Stimulated activated naive CD8-positive, alpha-beta T cell treated with anti-CD3 and anti-CD28 coated beads, Interleukin-15, Interleukin-2, amounts not matched to agents 100 ng/mL and 50 ng/mL, for 24 hours (primary cell): ENCODE measurements at regions not wholly inside any gene's neighbourhood (a gene's known extent, or its start where the extent isn't known, plus 50 kb on each side); places are given as distances from the start of the nearest gene placed in this dataset.

Source experiments
- H3K27ac Mint-ChIP-seq: one replicate; pipeline ENCODE4 v1.8.0; 2021; ENCODE audit warnings: mild to moderate bottlenecking, mixed read lengths
- H3K27me3 Mint-ChIP-seq: one replicate; pipeline ENCODE4 v1.8.0; 2021; ENCODE audit warnings: mixed read lengths
- H3K36me3 Mint-ChIP-seq: one replicate; pipeline ENCODE4 v1.8.0; 2021; ENCODE audit warnings: low read depth, mixed read lengths
- H3K4me1 Mint-ChIP-seq: one replicate; pipeline ENCODE4 v1.8.0; 2021; ENCODE audit warnings: low read depth, mixed read lengths
- H3K4me3 Mint-ChIP-seq: one replicate; pipeline ENCODE4 v1.8.0; 2021; ENCODE audit warnings: mild to moderate bottlenecking, mixed read lengths
- H3K9me3 Mint-ChIP-seq: one replicate; pipeline ENCODE4 v1.8.0; 2021; ENCODE audit warnings: mixed read lengths

DNA sequence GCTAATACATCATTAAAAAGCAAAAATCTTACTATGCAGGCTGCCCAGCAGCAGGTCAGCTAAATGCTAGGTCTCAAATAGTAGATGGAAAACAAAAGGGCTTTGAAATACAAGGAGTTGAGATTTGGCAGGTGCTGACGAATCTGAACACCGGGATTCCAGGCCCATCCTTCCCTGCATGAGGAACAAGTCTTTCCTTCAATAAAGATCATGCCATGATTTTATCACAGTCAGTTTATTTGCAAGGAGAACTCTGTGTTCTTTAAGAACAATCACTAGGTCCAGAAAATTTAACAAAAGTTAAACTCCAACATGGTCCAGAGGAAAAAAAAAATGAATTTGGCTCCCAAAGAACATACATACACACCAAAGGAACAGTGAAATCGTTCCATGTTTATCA is 551.4 kb downstream of the SLITRK6 start:
- no peak overlapping the region for H3K4me3 Mint-ChIP-seq
- H3K9me3 Mint-ChIP-seq: peaks cover 4% of the 10 kb centered on the region
- no peaks in the 10 kb centered on the region for H3K27me3 Mint-ChIP-seq
- no peak overlapping the region for H3K27ac Mint-ChIP-seq
- H3K4me1 Mint-ChIP-seq: no peaks in the 10 kb centered on the region
- H3K36me3 Mint-ChIP-seq: no peaks in the 10 kb centered on the region

DNA sequence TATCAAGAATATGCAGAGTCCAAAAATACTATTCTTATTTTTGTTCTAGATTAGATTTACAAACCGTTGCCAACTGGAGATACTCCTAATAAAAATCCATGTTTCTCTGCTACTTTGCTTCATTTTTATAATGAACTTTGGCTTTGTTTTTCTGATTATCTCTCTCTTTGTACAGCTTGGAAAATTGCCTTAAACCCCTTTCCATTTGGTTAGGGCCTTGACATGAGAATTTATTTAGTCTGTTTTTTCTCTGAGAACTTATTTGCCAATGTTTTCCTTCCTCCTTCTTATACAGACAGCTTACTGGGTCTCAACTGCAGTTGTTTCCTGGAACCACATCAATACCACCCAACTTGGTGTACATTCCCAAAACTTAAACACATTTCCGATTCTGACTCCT is 555.4 kb downstream of the SLITRK6 start:
- H3K4me3 Mint-ChIP-seq: no peak overlapping the region
- H3K9me3 Mint-ChIP-seq: peaks cover 4% of the 10 kb centered on the region
- no peaks in the 10 kb centered on the region for H3K27me3 Mint-ChIP-seq
- no peak overlapping the region for H3K27ac Mint-ChIP-seq
- H3K4me1 Mint-ChIP-seq: no peaks in the 10 kb centered on the region
- H3K36me3 Mint-ChIP-seq: no peaks in the 10 kb centered on the region

DNA sequence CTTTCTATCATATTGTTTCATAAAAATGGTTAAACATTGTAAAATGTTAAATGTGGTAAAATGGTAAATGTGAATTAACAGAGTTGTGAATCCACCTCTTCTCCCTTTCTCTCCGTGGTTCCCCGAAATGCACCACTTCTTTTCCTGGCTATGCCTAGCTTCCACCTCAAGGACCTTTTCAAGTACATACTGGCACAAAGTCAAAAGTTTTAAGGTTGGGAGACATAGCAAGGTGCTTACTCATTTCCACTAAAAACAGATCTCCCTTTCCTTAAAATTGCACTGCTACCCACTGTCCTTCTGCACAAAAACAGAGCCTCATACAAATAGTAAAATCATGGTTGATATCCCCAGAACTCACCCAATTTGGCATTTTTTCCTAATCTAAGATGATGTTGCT is 558.2 kb downstream of the SLITRK6 start:
- Mint-ChIP-seq H3K4me3 (no peak overlapping the region), H3K27ac (no peak overlapping the region), H3K36me3 (no peaks in the 10 kb centered on the region), H3K9me3 (peaks cover 4% of the 10 kb centered on the region), H3K27me3 (no peaks in the 10 kb centered on the region), H3K4me1 (no peaks in the 10 kb centered on the region)

DNA sequence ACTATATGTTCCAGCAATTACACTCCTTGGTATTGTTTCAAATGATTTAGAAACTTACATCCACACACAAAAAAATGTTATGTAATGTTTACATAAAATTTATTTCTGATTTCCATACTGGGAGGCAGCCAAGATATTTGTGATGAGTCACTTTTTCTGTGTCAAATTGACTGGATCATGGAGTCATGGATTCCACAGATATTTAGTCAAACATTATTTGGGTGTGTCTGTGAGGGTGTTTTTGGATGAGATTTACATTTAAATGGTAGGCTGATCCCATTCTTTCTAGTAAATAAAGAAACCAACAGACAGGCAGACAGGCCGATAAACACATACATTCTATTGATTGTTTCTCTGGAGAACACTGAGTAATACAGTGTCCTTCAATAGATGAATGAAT is 562.8 kb downstream of the SLITRK6 start:
- H3K27ac Mint-ChIP-seq: no peak overlapping the region
- no peaks in the 10 kb centered on the region for H3K36me3 Mint-ChIP-seq
- H3K9me3 Mint-ChIP-seq: no peaks in the 10 kb centered on the region
- H3K4me1 Mint-ChIP-seq: no peaks in the 10 kb centered on the region
- no peak overlapping the region for H3K4me3 Mint-ChIP-seq
- no peaks in the 10 kb centered on the region for H3K27me3 Mint-ChIP-seq

DNA sequence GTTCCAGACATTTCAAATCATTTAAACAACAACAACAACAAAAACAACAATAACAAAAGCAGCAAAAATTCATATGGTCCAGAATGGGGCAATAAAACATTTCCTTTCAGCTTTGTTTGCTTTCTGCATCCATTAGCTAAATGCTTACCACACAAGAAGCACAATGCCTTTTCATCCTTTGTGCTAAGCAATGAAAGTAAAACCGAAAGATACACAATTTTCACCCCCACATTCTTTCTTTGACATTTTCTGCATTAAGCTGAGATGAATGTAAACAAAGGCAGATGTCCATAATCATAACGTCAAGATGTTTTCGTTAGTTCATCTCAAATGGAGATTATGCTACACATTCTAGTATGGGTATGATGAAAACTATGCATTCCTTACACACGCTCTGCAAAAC is 568.5 kb downstream of the SLITRK6 start:
- Mint-ChIP-seq H3K27ac (no peak overlapping the region), H3K4me3 (no peak overlapping the region), H3K9me3 (no peaks in the 10 kb centered on the region), H3K27me3 (no peaks in the 10 kb centered on the region), H3K4me1 (no peaks in the 10 kb centered on the region), H3K36me3 (no peaks in the 10 kb centered on the region)

DNA sequence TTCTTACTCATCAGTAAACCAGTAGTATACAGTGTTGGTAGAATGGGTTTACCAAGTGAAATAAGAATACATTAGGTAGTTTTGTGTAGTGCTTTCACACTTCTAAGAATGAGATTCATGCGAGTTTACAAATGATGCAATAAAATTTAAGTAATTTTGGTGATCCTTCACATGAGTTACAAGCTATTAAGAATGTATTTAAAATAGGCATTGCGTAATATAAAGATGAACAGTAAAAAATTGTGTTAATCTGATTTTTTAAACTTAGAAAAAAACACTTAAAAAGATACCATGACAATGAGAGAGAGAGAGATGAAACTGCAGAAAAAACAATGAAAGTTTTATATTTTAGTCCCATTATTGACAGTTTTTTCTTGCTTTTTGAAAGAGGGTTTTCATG is 570.5 kb downstream of the SLITRK6 start:
- no peaks in the 10 kb centered on the region for H3K27me3 Mint-ChIP-seq
- no peaks in the 10 kb centered on the region for H3K4me1 Mint-ChIP-seq
- no peak overlapping the region for H3K4me3 Mint-ChIP-seq
- H3K27ac Mint-ChIP-seq: no peak overlapping the region
- no peaks in the 10 kb centered on the region for H3K36me3 Mint-ChIP-seq
- H3K9me3 Mint-ChIP-seq: no peaks in the 10 kb centered on the region

DNA sequence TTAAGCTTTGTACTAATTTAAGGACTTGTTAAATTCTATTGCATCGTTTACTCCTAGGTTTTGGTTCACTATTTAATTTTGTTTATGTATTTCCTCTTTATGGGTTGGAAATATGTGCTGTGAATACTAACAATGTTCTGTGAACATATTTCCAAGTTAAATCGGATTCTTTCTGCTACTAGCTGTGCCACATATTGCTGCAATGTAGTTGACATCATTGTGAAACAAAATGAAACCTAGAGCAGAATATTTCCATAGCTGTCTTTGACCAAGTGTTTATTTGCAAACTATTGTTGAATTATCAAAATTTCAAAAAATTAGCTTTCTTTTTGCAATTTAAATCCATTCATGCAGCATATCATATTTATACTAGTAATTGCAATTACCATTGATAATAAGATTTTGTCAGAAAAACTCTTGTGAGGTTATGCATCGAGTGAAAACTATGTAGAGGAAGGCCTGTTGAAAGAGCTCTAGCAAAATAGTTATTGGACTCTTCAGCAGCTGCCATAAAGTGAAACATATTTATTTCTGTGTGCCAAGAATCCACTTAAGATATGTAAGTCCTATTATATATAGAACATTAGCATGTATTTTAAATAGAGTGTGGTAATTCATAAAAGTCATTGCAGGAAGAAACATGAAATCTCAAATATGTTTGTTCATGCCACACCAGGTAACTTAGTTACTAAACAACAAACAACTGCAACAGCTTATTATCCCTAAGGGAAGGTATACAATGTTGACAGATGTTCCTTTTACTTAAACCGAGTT is 575.1 kb downstream of the SLITRK6 start:
- Mint-ChIP-seq H3K27ac (no peak overlapping the region), H3K9me3 (peaks cover 6% of the 10 kb centered on the region), H3K4me3 (no peak overlapping the region), H3K4me1 (no peaks in the 10 kb centered on the region), H3K27me3 (no peaks in the 10 kb centered on the region), H3K36me3 (no peaks in the 10 kb centered on the region)

DNA sequence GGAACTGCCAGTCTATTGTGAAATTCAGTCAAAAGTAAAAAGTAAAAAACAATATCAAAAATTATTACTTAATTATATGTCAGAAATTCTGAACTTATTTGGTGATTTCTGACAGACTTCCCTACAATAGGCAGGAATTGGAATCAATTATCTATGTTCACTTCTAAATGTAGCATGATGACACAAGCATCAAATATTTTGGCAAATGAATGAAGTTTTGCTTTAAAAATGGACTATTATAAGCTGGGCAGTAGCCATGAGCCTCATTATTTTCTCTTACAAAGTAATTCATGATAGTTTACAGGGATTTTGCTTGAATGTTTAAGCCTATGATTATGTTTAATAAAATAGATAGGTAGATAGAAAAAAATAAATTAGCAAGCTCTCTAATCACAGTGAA is 582.6 kb downstream of the SLITRK6 start:
- Mint-ChIP-seq H3K27me3 (no peaks in the 10 kb centered on the region), H3K27ac (no peak overlapping the region), H3K36me3 (no peaks in the 10 kb centered on the region), H3K4me3 (no peak overlapping the region), H3K4me1 (no peaks in the 10 kb centered on the region), H3K9me3 (peaks cover 6% of the 10 kb centered on the region)

DNA sequence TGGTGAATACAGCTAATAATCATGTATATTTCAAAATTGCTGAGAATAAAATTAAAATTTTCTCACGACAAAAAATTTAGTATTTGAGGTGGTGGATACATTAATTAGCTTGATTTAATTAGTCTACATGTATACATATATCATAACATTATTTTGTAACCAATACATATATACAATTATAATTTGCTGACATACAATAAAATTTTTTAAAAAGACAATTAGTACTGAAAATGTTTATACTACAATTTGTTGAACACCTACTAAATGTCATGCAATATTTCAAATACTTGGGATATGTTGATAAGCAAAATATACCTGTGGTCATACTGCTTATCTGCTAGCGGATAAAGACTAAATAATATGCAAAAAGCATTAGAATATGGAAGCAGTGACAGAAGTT is 586.5 kb downstream of the SLITRK6 start:
- no peaks in the 10 kb centered on the region for H3K36me3 Mint-ChIP-seq
- no peak overlapping the region for H3K27ac Mint-ChIP-seq
- H3K4me3 Mint-ChIP-seq: no peak overlapping the region
- no peaks in the 10 kb centered on the region for H3K4me1 Mint-ChIP-seq
- peaks cover 1% of the 10 kb centered on the region for H3K9me3 Mint-ChIP-seq
- no peaks in the 10 kb centered on the region for H3K27me3 Mint-ChIP-seq

DNA sequence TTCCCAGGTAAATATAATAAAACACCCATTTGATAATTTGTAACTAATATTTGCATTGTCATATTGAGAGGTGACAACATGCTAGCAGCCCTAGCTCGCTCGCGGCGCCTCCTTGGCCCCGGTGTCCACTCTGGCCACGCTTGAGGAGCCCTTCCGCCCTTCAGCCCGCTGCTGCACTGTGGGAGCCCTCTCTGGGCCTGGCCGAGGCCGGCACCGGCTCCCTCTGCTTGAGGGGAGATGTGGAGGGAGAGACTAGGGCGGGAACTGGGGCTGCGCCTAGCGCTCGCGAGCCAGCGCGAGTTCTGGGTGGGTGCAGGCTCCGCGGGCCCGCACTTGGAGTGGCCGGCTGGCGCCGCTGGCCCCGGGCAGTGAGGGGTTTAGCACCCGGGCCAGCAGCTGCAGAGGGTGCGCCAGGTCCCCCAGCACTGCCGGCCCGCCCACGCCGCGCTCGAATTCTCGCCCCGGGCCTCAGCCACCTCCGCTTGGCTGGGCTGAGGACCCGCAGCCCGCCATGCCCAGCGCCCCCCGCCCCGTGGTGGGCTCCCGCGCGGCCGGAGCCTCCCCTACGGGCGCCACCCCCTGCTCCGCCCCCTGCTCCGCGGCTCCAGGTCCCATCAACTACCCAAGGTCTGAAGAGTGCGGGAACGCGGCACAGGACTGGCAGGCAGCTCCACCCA is 594.4 kb downstream of the SLITRK6 start:
- H3K36me3 Mint-ChIP-seq: no peaks in the 10 kb centered on the region
- no peak overlapping the region for H3K27ac Mint-ChIP-seq
- peaks cover 5% of the 10 kb centered on the region for H3K9me3 Mint-ChIP-seq

DNA sequence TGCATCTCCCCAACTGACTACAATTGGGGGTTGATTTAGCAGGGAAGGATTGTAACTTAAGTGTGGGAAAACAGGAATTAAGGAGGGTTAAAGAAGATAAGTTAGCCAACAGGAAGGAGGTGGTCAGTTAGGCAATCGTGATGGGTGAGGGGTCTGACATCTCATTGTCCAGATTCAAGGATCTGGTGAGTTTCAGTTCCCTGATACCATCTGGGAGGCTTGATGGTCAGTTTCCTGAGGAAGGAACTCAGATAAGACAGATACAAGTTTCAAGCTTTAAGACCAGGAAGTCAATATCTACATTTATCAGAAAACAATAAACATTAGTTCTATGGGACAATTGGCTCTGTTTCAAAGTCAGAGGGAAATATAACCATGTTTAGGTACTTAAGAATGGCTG is 601.8 kb downstream of the SLITRK6 start:
- Mint-ChIP-seq H3K36me3 (no peaks in the 10 kb centered on the region), H3K9me3 (peaks cover 4% of the 10 kb centered on the region), H3K27ac (no peak overlapping the region), H3K27me3 (no peaks in the 10 kb centered on the region), H3K4me3 (no peak overlapping the region), H3K4me1 (no peaks in the 10 kb centered on the region)

More for the DNA sequence above, 594.4 kb downstream of the SLITRK6 start:
- Mint-ChIP-seq H3K4me3 (no peak overlapping the region), H3K27me3 (no peaks in the 10 kb centered on the region), H3K4me1 (no peaks in the 10 kb centered on the region)

DNA sequence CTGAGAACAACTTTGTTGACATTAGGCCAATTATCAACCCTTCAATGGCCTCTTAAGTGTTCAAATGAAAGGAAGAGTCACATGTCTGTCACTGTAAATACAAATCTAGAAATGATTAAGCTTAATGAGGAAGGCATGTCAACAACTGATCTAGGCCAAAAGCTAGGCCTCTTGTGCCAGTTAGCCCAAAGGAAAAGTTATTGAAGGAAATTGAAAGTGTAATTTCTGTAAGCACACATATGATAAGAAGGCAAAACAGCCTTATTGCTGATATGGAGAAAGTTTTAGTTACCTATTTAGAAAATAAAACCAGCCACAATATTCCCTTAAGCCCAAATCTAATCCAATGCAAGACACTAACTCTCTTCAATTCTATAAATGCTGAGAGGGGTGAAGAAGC is 604.7 kb downstream of the SLITRK6 start:
- H3K9me3 Mint-ChIP-seq: peaks cover 4% of the 10 kb centered on the region
- H3K4me1 Mint-ChIP-seq: no peaks in the 10 kb centered on the region
- no peaks in the 10 kb centered on the region for H3K27me3 Mint-ChIP-seq

DNA sequence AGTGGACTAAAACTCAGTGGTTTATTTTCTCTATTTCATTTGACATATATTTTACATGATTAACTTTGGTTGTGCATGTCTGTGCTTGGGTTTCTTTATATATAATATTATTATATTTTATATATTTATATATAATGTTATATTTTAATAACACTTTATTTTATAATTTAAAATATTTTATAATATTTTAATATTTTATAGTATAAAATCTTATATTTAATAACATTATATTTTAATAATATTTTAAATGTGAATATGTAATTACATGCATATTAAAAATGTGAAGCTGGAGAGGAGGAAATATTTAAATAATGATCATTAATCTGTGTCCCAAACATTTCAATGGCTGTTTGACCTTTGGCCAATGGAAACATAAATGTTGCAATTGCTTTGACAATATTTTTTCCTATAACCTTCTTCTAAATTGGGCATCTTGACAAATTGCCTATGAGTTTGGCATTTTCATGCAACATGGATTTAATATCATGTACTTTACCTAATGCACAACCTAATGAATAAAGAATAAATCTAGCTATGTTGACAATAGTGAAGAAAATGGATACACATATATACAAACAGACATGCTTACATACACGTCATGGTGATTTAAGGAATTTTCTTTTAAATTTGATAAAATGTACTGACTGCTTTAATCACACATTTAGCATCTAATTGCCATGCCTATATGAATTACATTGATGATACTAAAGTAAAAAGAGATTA is 607.1 kb downstream of the SLITRK6 start:
- no peak overlapping the region for H3K27ac Mint-ChIP-seq

More for the DNA sequence above, 604.7 kb downstream of the SLITRK6 start:
- H3K27ac Mint-ChIP-seq: no peak overlapping the region
- H3K4me3 Mint-ChIP-seq: no peak overlapping the region
- H3K36me3 Mint-ChIP-seq: no peaks in the 10 kb centered on the region

DNA sequence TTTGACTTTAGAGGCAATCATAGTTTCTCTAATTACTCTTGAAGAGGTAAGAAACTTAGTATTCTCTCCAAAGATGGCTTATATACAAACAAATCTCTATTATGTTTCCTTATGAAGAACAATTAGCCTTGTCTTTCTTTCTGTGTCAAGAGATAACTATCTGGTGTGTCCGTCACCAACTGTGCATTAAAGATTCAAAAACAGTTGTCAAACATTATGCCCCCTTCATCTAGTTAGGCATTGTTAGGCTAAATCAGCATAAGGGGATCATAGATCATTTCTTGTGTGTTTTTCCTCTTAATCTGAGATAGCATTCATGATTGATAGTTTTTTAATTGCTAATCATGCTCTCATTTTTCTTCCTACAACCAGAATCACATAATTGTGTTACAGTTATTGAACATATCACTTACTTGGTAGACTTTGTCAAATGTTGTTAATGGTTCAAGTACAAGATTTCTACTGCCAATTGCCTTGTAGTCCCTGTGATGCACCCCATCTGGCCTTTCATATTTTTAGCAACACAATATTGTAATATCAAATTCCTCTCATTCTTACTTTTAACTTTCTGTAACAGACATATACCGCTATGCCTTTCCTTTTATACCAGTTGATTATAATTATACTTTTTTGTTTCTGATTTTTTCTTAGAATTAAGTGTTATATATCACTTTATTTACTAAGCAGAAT is 612.7 kb downstream of the SLITRK6 start:
- no peaks in the 10 kb centered on the region for H3K4me1 Mint-ChIP-seq
- H3K9me3 Mint-ChIP-seq: peaks cover 7% of the 10 kb centered on the region
- no peaks in the 10 kb centered on the region for H3K27me3 Mint-ChIP-seq
- H3K36me3 Mint-ChIP-seq: no peaks in the 10 kb centered on the region
- H3K4me3 Mint-ChIP-seq: no peak overlapping the region
- no peak overlapping the region for H3K27ac Mint-ChIP-seq

More for the DNA sequence above, 607.1 kb downstream of the SLITRK6 start:
- no peaks in the 10 kb centered on the region for H3K4me1 Mint-ChIP-seq
- H3K27me3 Mint-ChIP-seq: no peaks in the 10 kb centered on the region
- peaks cover 8% of the 10 kb centered on the region for H3K9me3 Mint-ChIP-seq
- H3K4me3 Mint-ChIP-seq: no peak overlapping the region
- H3K36me3 Mint-ChIP-seq: no peaks in the 10 kb centered on the region

DNA sequence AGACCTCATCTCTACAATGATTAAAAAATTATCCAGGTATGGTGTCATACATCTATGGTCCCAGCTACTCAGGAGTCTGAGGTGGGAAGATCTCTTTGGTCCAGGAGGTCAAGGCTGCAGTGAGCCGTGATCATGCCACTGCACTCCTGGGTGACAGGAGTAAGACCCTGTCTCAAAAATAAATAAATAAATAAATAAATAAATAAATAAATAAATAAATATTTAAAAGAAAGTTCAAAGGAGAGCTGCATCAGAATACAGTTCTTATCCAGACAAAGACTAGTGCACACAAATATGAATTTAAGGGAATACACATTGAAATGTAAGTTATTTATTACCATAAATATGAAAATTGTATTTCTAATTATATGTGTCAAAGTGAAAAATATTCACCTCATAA is 624.9 kb downstream of the SLITRK6 start:
- H3K9me3 Mint-ChIP-seq: peaks cover 1% of the 10 kb centered on the region
- H3K36me3 Mint-ChIP-seq: no peaks in the 10 kb centered on the region
- no peaks in the 10 kb centered on the region for H3K4me1 Mint-ChIP-seq
- H3K4me3 Mint-ChIP-seq: no peak overlapping the region
- no peak overlapping the region for H3K27ac Mint-ChIP-seq
- no peaks in the 10 kb centered on the region for H3K27me3 Mint-ChIP-seq
